Stomach (tissue), 8 donors: ENCODE measurements at regions not wholly inside any gene's neighbourhood (a gene's known extent, or its start where the extent isn't known, plus 50 kb on each side); places are given as distances from the start of the nearest gene placed in this dataset.

ENCODE experiments used
- DNase-seq, 2 donors: peaks; one replicate each; pipeline versions ENCODE4 v3.0.0 to v3.0.0-alpha.2; 2013 to 2019
- H3K27ac ChIP-seq, 5 donors: fragments of 200-600 bp in 4 of 5; sonication (generic) in 4 of 5; one replicate each; pipeline ENCODE4 v1.5.1; 2013 to 2019; ENCODE audit warnings: mild to moderate bottlenecking in 1 of 5, moderate library complexity in 1 of 5
- H3K27me3 ChIP-seq, 3 donors: fragments of 200-600 bp; sonication (generic); one replicate each; pipeline ENCODE4 v1.5.1; 2017 to 2019; ENCODE audit warnings: mixed run types in 1 of 3
- H3K36me3 ChIP-seq, 4 donors: fragments of 200-600 bp; sonication (generic); 1 replicate in 3 of 4; 2 replicates in 1 of 4; pipeline ENCODE4 v1.5.1; 2016 to 2019
- H3K4me1 ChIP-seq, 4 donors: fragments of 200-600 bp; sonication (generic); one replicate each; pipeline ENCODE4 v1.5.1; 2016 to 2019
- H3K4me3 ChIP-seq, 4 donors: fragments of 200-600 bp; sonication (generic) in 3 of 4; one replicate each; pipeline ENCODE4 v1.5.1; 2016 to 2019; ENCODE audit warnings: mild to moderate bottlenecking in 1 of 4
- H3K9me3 ChIP-seq, 4 donors: fragments of 200-600 bp; sonication (generic); one replicate each; pipeline ENCODE4 v1.5.1; 2016 to 2019
- CTCF ChIP-seq, 7 experiments: fragments of 450-650 bp in 4 of 7; fragments of 200-600 bp in 3 of 7; sonication (generic) in 3 of 7; IDR thresholded peaks; one replicate each; pipeline ENCODE4 v1.5.1; 2016 to 2019; ENCODE audit warnings: antibody characterized with exemption in 7 of 7, control low read depth in 2 of 7, mild to moderate bottlenecking in 1 of 7
- EP300 ChIP-seq: sonication (generic); formaldehyde crosslinking; IDR thresholded peaks from one replicate; pipeline ENCODE4 v1.6.1; 2017; ENCODE audit warnings: antibody characterized with exemption
- POLR2A ChIP-seq, 4 donors: fragments of 450-650 bp; IDR thresholded peaks; one replicate each; pipeline ENCODE4 v1.6.1; 2016; ENCODE audit warnings: antibody characterized with exemption in 4 of 4, control low read depth in 2 of 4, mild to moderate bottlenecking in 1 of 4, moderate library complexity in 1 of 4
- POLR2AphosphoS5 ChIP-seq, 3 donors: sonication (generic); formaldehyde crosslinking; IDR thresholded peaks; one replicate each; pipeline ENCODE4 v1.6.1; 2016; ENCODE audit warnings: antibody characterized with exemption in 3 of 3
- WGBS, 5 donors: extraction: QIAGEN DNeasy Blood & Tissue Kit in 3 of 5; methylation state at CpG; one replicate each; pipeline versions ENCODE4 v1.1.5 to v1.1.7; 2013 to 2018; 5-methylcytosine and 5-hydroxymethylcytosine counted together
- intact Hi-C: fragments of 100-400 bp; cut with DNase I; formaldehyde crosslinking; loops from one replicate; pipeline ENCODE4 v1.15.1; 2023; ENCODE audit warnings: low total_unique reads
- donor health status: healthy with polysubstance abuse.
- donor health status: Bipolar disorder and iron deficiency.
- donor health status: healthy.

- no peaks in the 10 kb centered on the region for H3K36me3 ChIP-seq
- TF ChIP-seq CTCF (IDR thresholded peaks at IDR 0.05), result no peak
- TF ChIP-seq POLR2A (IDR thresholded peaks at IDR 0.05), result no peak
- no peak for TF ChIP-seq EP300
- TF ChIP-seq POLR2AphosphoS5 (IDR thresholded peaks at IDR 0.05), result no peak
- 87 to 93% (median 88%) methylated on average over 2 of the region's 2 CpGs for WGBS, 5 donors
- intact Hi-C loops, result no loop called here
- H3K27ac ChIP-seq, result no peak overlapping the region
- DNase-seq, result no peak
- no peaks in the 10 kb centered on the region for H3K9me3 ChIP-seq
- H3K4me1 ChIP-seq, result no peaks in the 10 kb centered on the region
- no peaks in the 10 kb centered on the region for H3K27me3 ChIP-seq
- no peak overlapping the region for H3K4me3 ChIP-seq
Observed at GRCh38 chr21:35150562-35151226, 101.6 kb upstream of the RUNX1 start.

- Histone ChIP-seq H3K36me3 (no peaks in the 10 kb centered on the region), H3K27ac (no peak overlapping the region), H3K9me3 (no peaks in the 10 kb centered on the region), H3K27me3 (no peaks in the 10 kb centered on the region), H3K4me3 (no peak overlapping the region), H3K4me1 (no peaks in the 10 kb centered on the region)
- TF ChIP-seq EP300, result no peak
- TF ChIP-seq POLR2A (IDR thresholded peaks at IDR 0.05), result no peak
- no peak for TF ChIP-seq POLR2AphosphoS5 (IDR thresholded peaks at IDR 0.05)
- TF ChIP-seq CTCF (IDR thresholded peaks at IDR 0.05), result no peak
- no peak for DNase-seq
- intact Hi-C loops, result no loop called here
- 47 to 80% (median 67%) methylated on average over 3 of the region's 3 CpGs for WGBS, 5 donors
Observed at GRCh38 chr21:35149698-35150097, 100.6 kb upstream of the RUNX1 start.

DNA sequence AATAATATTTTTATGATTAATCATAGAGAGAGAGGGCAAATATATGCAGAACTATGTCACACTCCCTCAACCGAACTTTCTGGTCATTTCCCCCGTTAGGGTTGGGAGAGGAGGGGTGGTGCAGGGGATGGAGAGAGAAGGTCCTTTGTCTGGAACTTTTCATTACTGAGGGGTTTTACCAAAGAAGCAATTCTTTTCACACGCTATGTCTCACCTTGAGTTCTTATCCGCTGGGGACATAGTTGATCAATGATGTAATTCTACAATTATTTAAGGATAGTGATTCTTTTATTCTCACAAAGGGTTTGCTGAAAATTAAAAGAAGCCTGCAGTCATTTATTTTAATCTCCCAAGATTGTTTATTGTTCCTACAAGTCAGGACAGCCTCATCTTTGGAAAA is 98.3 kb upstream of the RUNX1 start:
- H3K4me1 ChIP-seq, result no peaks in the 10 kb centered on the region
- intact Hi-C loops, result no loop called here
- no peak for DNase-seq
- TF ChIP-seq POLR2AphosphoS5 (IDR thresholded peaks at IDR 0.05), result no peak
- TF ChIP-seq EP300, result no peak
- no peak for TF ChIP-seq POLR2A (IDR thresholded peaks at IDR 0.05)
- TF ChIP-seq CTCF (IDR thresholded peaks at IDR 0.05), result no peak
- no peak overlapping the region for H3K4me3 ChIP-seq
- 69 to 80% (median 75%) methylated on average over 4 of the region's 4 CpGs for WGBS, 5 donors
- H3K9me3 ChIP-seq, result no peaks in the 10 kb centered on the region
- no peaks in the 10 kb centered on the region for H3K27me3 ChIP-seq
- no peaks in the 10 kb centered on the region for H3K36me3 ChIP-seq
- no peak overlapping the region for H3K27ac ChIP-seq

GRCh38 chr21:35145626-35146233 is 96.6 kb upstream of the RUNX1 start:
- no peaks in the 10 kb centered on the region for H3K4me1 ChIP-seq
- TF ChIP-seq EP300, result no peak
- no peak for TF ChIP-seq CTCF (IDR thresholded peaks at IDR 0.05)
- no peak for TF ChIP-seq POLR2AphosphoS5 (IDR thresholded peaks at IDR 0.05)
- TF ChIP-seq POLR2A (IDR thresholded peaks at IDR 0.05), result no peak
- intact Hi-C loops, result no loop called here
- no peak overlapping the region for H3K27ac ChIP-seq
- no peak overlapping the region for H3K4me3 ChIP-seq
- WGBS, 5 donors, result 26 to 53% (median 41%) methylated on average over 3 of the region's 3 CpGs
- H3K27me3 ChIP-seq, result no peaks in the 10 kb centered on the region
- H3K36me3 ChIP-seq, result no peaks in the 10 kb centered on the region
- peak; percentile 37 to 55 for DNase-seq
- no peaks in the 10 kb centered on the region for H3K9me3 ChIP-seq
